ENCODE measurements at regions not wholly inside any gene's neighbourhood (a gene's known extent, or its start where the extent isn't known, plus 50 kb on each side); places are given as distances from the start of the nearest gene placed in this dataset.
"Not testable (repeated sequence)": the region's sequence is repeated elsewhere in the genome, so short reads cannot be mapped to it uniquely, and the experiment has no call there.

- TF ChIP-seq RAD21 (IDR thresholded peaks at IDR 0.05; ENCODE audit: insufficient read depth, low read depth, low read length) (no peak), EED (IDR thresholded peaks at IDR 0.05; ENCODE audit: low read depth) (no peak), ZNF24 (IDR thresholded peaks at IDR 0.05) (no peak)
These were observed 249.9 kb downstream of the HNRNPD start (continued) for GRCh38 chr4:82123934-82124333.

DNA sequence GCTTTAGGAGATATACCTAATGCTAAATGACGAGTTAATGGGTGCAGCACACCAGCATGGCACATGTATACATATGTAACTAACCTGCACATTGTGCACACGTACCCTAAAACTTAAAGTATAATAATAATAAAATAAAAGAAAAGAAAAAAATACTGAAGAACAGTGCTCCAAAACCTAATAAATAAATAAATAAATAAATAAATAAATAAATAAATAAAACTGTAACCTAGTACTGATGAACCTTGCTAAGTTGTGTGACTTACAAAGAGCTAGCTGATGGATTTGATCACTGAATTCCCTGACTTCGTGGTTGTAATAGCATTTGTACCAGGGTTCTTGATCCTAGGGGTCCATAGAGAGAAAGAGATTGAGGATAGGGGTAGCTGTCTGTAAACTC is 258.6 kb downstream of the HNRNPD start:
- H3K27ac ChIP-seq (ENCODE audit: control insufficient read depth, insufficient read depth); H2AFZ ChIP-seq (ENCODE audit: control insufficient read depth, low read depth, low read length); CTCF ChIA-PET; H3K27me3 ChIP-seq (replicated peaks in 1 of 2; ENCODE audit: control insufficient read depth in 2 of 2, insufficient read depth in 2 of 2, low read length in 1 of 2); H3K36me3 ChIP-seq (ENCODE audit: control insufficient read depth in 2 of 2, insufficient read depth in 2 of 2, low read length in 1 of 2); SMC1A ChIA-PET (ENCODE audit: uncharacterized antibody, unreplicated experiment); POLR2A ChIA-PET; RAD21 ChIA-PET (ENCODE audit: unreplicated experiment); BruUV-seq (replicated peaks); intact Hi-C loops (cut with micrococcal nuclease; ENCODE audit: unreplicated experiment); DNase-seq (ENCODE audit: low read depth, low spot score); H3K79me2 ChIP-seq (ENCODE audit: control insufficient read depth, insufficient read depth, low read length); in situ Hi-C loops (cut with MboI); H3K9me3 ChIP-seq (replicated peaks; ENCODE audit: control insufficient read depth, insufficient read depth, low read length); H4K20me1 ChIP-seq (ENCODE audit: control insufficient read depth, insufficient read depth); H3K9ac ChIP-seq (ENCODE audit: control insufficient read depth, insufficient read depth, low read length); H3K4me1 ChIP-seq (ENCODE audit: control insufficient read depth, insufficient read depth, low read length); ATAC-seq; FAIRE-seq; H3K4me2 ChIP-seq (ENCODE audit: control insufficient read depth, insufficient read depth); H3K4me3 ChIP-seq: not testable (repeated sequence)
- WGBS (ENCODE audit: insufficient coverage, insufficient replicate concordance, low lambda C conversion rate, missing lambda C conversion rate): 32% methylated on average over 2 of the region's 3 CpGs

GRCh38 chr4:82108506-82108905 is 265.3 kb downstream of the HNRNPD start:
- intact Hi-C loops (cut with micrococcal nuclease; ENCODE audit: unreplicated experiment): no loop called here
- no peak for ATAC-seq
- Histone ChIP-seq H3K9ac (ENCODE audit: control insufficient read depth, insufficient read depth, low read length) (no peak overlapping the region), H3K27ac (ENCODE audit: control insufficient read depth, insufficient read depth) (no peak overlapping the region), H3K9me3 (replicated peaks; ENCODE audit: control insufficient read depth, insufficient read depth, low read length) (no peaks in the 10 kb centered on the region), H3K27me3 (replicated peaks in 1 of 2; ENCODE audit: control insufficient read depth in 2 of 2, insufficient read depth in 2 of 2, low read length in 1 of 2) (no peaks in the 10 kb centered on the region), H2AFZ (ENCODE audit: control insufficient read depth, low read depth, low read length) (no peak overlapping the region), H3K79me2 (ENCODE audit: control insufficient read depth, insufficient read depth, low read length) (no peaks in the 10 kb centered on the region), H4K20me1 (ENCODE audit: control insufficient read depth, insufficient read depth) (no peaks in the 10 kb centered on the region), H3K4me1 (ENCODE audit: control insufficient read depth, insufficient read depth, low read length) (no peaks in the 10 kb centered on the region), H3K36me3 (ENCODE audit: control insufficient read depth in 2 of 2, insufficient read depth in 2 of 2, low read length in 1 of 2) (no peaks in the 10 kb centered on the region), H3K4me3 (no peak overlapping the region), H3K4me2 (ENCODE audit: control insufficient read depth, insufficient read depth) (no peak overlapping the region)
- ChIA-PET CTCF (no interaction called here), POLR2A (no interaction called here), RAD21 (ENCODE audit: unreplicated experiment) (no interaction called here), SMC1A (ENCODE audit: uncharacterized antibody, unreplicated experiment) (interaction anchor here (0.7 kb wide), 1 partner anchor 9 kb away, joined by 3 read pairs; no protein-coding TSS in a partner anchor)
- TF ChIP-seq ZBTB11 (CRISPR knock-in tag; IDR thresholded peaks at IDR 0.05): no peak
- TF ChIP-seq CEBPZ (IDR thresholded peaks at IDR 0.05; ENCODE audit: low read depth, low read length): no peak
- TF ChIP-seq SMARCA5 (IDR thresholded peaks at IDR 0.05): no peak
- BruUV-seq (replicated peaks): no TSS peak
- FAIRE-seq: no peak
- in situ Hi-C loops (cut with MboI): no loop called here
- no peak for DNase-seq (ENCODE audit: low read depth, low spot score)
- WGBS (ENCODE audit: insufficient coverage, insufficient replicate concordance, low lambda C conversion rate, missing lambda C conversion rate): 3% methylated on average over 2 of the region's 2 CpGs

Measured in GM12878 (cell line).